ENCODE measurements at regions not wholly inside any gene's neighbourhood (a gene's known extent, or its start where the extent isn't known, plus 50 kb on each side); places are given as distances from the start of the nearest gene placed in this dataset.

- no peak for DNase-seq (ENCODE audit: low read depth in 3 of 3)
Measured at GRCh38 chr15:58235961-58236360, 97.8 kb downstream of the AQP9 start.

GRCh38 chr15:58240191-58240932 lies 102.2 kb downstream of the AQP9 start:
- DNase-seq (ENCODE audit: low read depth in 3 of 3) = no peak

- no peak for DNase-seq (ENCODE audit: low read depth in 3 of 3)
Measured at GRCh38 chr15:58241872-58242271, 103.7 kb downstream of the AQP9 start.

DNA sequence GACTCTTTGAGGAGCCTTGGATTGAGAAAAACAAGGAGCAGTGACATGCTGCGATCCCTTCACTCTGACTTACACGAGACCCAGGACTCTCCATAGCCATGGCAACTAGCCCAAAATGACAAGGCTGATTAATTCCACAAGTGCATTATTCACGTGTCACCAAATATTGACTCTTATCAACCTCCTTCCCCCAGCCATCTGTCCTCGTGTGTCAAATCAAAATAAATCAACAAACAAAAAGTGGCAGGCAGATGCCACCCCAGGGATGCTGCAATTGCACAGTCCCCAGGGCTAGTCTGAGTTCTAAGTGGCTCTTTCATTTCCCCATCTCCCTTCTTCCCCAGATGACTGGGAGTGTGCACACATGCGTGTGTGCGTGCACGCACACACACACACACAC lies 104.9 kb downstream of the AQP9 start:
- DNase-seq (ENCODE audit: low read depth in 3 of 3) = no peak

DNA sequence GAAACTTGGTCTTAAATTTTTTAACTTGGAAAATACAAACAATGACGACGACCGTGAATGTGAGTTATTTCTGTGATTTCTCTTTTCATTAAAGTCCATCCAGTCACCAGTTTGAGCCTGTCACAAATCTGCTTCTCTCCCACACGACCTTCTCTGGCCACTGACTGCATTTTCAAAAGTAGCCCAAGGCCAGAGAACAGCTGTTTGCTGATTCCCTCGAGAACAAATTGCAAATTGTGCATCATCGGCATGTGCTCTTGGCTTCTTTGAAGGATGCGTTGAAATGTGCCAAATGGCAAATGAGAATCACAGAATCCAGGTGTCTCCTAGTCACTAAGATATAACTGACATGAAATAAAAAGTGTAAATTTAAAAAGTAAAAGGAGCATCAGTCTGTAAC lies 106.4 kb downstream of the AQP9 start:
- no peak for DNase-seq (ENCODE audit: low read depth in 3 of 3)

- DNase-seq (ENCODE audit: low read depth in 3 of 3) = no peak
Measured at GRCh38 chr15:58246041-58246440, 107.9 kb downstream of the AQP9 start.

GRCh38 chr15:58247855-58248842 lies 110.0 kb downstream of the AQP9 start:
- no peak for DNase-seq (ENCODE audit: low read depth in 3 of 3)

DNA sequence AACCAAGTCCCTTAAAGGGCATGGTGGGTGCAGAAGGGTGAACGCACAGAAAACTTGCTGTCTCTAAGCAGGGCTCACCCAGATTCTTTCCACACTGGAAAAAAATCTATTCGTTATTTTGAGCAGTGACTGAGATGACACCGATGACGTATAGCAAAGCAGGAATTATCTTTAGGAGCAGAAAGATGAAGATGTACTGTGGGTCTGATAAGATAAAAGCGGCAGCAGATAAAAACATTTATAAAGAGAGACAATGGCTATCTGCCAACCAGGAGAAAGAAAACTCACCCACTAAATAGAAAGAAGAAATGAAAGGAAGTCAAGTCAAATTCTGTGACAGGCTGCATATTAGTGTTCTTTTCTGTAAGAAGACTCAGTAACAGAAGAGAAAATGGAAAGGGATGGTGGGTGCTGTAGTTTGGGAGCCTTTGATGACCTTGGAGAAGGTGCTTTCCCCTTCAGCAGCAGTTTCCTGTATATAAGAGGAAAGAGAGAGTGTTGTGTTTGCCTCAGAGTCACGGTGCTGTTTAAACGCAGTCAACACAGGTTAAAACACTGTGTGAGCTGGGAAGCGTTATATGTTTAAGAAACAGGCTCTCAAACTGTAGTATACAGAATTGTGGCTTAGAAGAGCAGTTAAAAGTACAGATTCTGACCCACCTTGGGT lies 111.6 kb downstream of the AQP9 start:
- no peak for DNase-seq (ENCODE audit: low read depth in 3 of 3)

- DNase-seq (ENCODE audit: low read depth in 3 of 3) = no peak
Measured at GRCh38 chr15:58252586-58253323, 114.6 kb downstream of the AQP9 start.

- no peak for DNase-seq (ENCODE audit: low read depth in 3 of 3)
Measured at GRCh38 chr15:58257776-58258325, 119.7 kb downstream of the AQP9 start.

DNA sequence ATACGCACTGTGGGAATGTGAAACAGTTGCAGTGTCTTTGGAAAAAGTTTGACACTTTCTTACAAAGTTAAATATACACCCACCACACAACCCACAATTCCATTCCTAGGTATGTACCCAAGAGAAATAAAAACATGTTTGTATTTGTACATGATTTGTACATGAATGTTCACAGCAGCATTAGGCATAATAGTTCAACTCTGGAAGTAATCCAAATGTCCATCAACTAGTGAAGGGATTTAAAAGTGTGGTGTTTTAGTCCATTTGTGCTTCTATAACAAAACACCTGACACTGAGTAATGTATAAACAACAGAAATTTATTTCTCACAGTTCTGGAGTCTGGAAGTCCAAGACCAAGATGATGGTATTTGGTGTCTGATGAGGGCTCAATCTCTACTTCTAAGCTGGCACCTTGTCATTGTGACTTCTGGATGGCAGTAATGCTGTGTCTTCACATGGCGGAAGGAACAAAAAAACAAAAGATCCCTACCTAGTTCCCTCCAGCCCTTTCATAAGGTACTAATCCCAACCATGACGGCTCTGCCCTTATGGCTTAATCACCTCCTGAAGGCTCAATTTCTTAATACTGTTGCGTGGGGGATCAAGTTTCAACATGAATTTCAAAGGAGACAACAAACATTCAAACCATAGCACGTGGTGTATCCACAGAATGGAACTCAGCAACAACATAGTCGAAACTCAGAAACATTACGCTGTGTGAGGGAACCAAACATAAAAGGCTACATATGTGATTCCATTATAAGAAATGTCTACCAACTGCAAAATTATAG lies 120.5 kb downstream of the AQP9 start:
- DNase-seq (ENCODE audit: low read depth in 3 of 3) = no peak

DNA sequence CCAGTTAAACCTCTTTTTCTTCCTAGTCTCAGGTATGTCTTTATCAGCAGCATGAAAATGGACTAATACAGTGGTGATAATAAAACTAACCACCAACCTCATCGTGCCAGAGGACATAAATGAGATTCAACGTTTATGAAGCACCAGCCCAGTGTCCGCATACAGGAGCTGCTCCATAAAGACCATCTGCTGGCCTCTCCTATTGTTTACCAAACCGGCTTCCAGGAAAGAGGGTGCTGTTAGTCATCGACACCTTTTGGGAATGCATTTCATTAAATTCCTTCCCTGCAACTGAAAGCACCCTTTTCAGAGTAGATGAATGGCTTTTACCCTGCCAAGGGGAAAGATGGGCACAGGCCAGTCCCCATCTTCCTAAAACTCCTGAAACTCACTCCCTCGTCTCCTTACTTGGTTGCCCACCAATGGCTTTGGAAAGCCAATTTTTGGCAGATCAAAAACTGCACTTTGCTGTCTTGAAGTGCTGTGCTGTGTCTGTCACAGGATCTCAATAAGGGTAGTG lies 122.1 kb downstream of the AQP9 start:
- DNase-seq (ENCODE audit: low read depth in 3 of 3) = no peak

DNA sequence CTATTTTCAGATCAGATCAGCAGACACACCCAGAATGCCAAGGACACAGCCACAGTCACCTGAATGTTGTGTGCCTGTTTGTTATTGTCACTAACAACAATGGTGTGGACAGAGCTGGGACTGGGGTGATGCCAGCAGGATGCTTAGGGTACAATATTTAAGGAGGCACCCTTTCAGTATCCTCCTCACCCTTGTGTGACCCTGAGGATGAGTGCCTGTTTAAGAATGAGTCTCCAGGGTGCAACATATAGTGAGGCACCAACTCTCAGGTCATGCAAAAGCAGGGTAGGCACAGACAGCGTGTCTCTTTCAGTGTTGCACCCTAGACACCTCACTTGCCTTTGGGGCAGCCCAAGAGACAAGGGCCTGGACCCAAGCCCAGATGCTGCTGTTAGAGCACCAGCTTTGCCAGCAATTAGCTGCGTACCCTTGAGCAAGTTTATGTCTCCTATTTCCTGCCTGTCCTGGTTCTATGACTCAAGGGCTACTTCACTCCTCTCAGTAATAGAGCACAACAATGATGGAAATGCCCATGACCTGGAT lies 122.6 kb downstream of the AQP9 start:
- no peak for DNase-seq (ENCODE audit: low read depth in 3 of 3)

- DNase-seq (ENCODE audit: low read depth in 3 of 3) = no peak
Measured at GRCh38 chr15:58261368-58261767, 123.2 kb downstream of the AQP9 start.

DNA sequence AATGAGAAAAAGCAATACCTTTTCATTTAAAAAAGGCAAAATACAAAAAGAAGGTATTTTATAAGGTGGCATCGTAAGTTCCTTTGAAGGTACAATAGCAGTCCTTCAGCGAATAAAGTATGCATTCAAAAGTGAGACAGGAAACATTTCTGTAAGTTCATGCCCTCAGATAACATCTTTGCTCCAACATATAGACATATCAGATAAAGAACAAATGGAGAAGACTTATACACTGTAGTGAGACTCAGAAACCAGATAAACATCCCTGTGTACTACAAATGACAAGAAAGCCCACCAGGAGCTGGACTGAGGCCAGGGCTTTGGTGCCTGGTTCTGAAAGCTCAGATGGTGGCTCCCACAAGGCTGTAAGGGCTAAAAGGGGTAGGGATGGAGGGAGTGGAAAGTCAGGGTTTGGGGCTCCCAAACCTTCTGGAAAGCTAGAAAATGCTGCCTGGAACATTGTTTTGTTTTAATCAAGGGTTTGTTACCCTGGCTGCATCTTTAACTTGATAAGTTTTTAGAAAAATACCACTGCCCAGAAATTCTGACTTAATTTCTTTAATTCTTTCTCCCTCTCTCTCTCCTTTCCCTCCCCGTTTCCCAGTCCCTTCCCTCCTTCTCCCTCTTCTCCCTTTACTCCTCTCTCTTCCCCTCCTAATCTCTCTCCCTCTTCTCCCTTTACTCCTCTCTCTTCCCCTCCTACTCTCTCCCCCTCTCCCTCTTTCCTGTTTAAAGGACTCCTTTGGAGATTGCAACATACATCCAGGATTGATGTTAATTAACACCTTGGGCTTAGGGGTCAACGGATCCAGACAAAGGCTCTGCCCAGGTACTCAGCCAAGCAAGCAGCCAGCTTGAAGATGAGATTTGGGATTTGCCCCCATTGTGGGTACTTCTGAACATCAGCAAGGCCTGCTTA lies 126.1 kb downstream of the AQP9 start:
- no peak for DNase-seq (ENCODE audit: low read depth in 3 of 3)

DNA sequence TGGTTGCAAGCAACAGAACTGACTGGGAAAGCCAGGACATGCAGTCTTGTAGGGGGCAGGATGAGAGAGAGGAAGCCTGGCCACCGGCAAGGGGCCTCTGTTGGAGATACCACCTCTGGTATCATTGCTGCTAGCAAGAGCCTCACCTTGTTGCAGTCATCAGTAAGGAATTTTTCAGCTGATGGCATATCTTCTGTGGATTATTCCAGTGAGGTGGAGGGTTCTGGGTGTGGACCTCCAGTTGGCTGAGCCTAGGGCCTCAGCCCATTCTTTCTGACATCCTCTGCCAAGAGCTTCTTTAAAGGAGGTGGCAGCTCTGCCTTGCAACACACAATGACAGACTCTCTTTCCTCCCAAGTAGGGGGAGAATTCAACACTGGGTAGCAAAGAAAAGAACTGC lies 128.9 kb downstream of the AQP9 start:
- DNase-seq (ENCODE audit: low read depth in 3 of 3) = no peak

- DNase-seq (ENCODE audit: low read depth in 3 of 3) = no peak
Measured at GRCh38 chr15:58268746-58269267, 130.6 kb downstream of the AQP9 start.
